ENCODE measurements at regions not wholly inside any gene's neighbourhood (a gene's known extent, or its start where the extent isn't known, plus 50 kb on each side); places are given as distances from the start of the nearest gene placed in this dataset.

- Histone ChIP-seq H3K9me3 (no peaks in the 10 kb centered on the region), H3K27me3 (no peaks in the 10 kb centered on the region), H3K36me3 (no peaks in the 10 kb centered on the region), H3K4me1 (no peaks in the 10 kb centered on the region), H3K4me3 (ENCODE audit: low read depth, low read length) (no peak overlapping the region)
- DNase-seq: no peak
- no peak for TF ChIP-seq CTCF (IDR thresholded peaks at IDR 0.05; ENCODE audit: low read depth, low read length)
These were observed 183.4 kb downstream of the HINT1 start for GRCh38 chr5:130981663-130982062.

GRCh38 chr5:130978475-130978874, 186.6 kb downstream of the HINT1 start:
- Histone ChIP-seq H3K4me3 (ENCODE audit: low read depth, low read length) (no peak overlapping the region), H3K9me3 (no peaks in the 10 kb centered on the region), H3K36me3 (no peaks in the 10 kb centered on the region), H3K27me3 (no peaks in the 10 kb centered on the region), H3K4me1 (no peaks in the 10 kb centered on the region)
- TF ChIP-seq CTCF (IDR thresholded peaks at IDR 0.05; ENCODE audit: low read depth, low read length): no peak
- DNase-seq: no peak

GRCh38 chr5:130976493-130976892, 188.6 kb downstream of the HINT1 start:
- Histone ChIP-seq H3K36me3 (no peaks in the 10 kb centered on the region), H3K27me3 (peaks cover 5% of the 10 kb centered on the region), H3K4me3 (ENCODE audit: low read depth, low read length) (no peak overlapping the region), H3K9me3 (no peaks in the 10 kb centered on the region), H3K4me1 (no peaks in the 10 kb centered on the region)
- no peak for TF ChIP-seq CTCF (IDR thresholded peaks at IDR 0.05; ENCODE audit: low read depth, low read length)
- no peak for DNase-seq

GRCh38 chr5:130975847-130976246, 189.2 kb downstream of the HINT1 start:
- TF ChIP-seq CTCF (IDR thresholded peaks at IDR 0.05; ENCODE audit: low read depth, low read length): no peak
- Histone ChIP-seq H3K4me1 (no peaks in the 10 kb centered on the region), H3K36me3 (no peaks in the 10 kb centered on the region), H3K4me3 (ENCODE audit: low read depth, low read length) (no peak overlapping the region), H3K27me3 (peaks cover 5% of the 10 kb centered on the region), H3K9me3 (no peaks in the 10 kb centered on the region)
- DNase-seq: no peak

GRCh38 chr5:130975299-130975698, 189.8 kb downstream of the HINT1 start:
- no peak for DNase-seq
- Histone ChIP-seq H3K27me3 (peaks cover 5% of the 10 kb centered on the region), H3K36me3 (no peaks in the 10 kb centered on the region), H3K4me1 (no peaks in the 10 kb centered on the region), H3K9me3 (no peaks in the 10 kb centered on the region), H3K4me3 (ENCODE audit: low read depth, low read length) (no peak overlapping the region)
- no peak for TF ChIP-seq CTCF (IDR thresholded peaks at IDR 0.05; ENCODE audit: low read depth, low read length)

- no peak for TF ChIP-seq CTCF (IDR thresholded peaks at IDR 0.05; ENCODE audit: low read depth, low read length)
- Histone ChIP-seq H3K9me3 (no peaks in the 10 kb centered on the region), H3K4me3 (ENCODE audit: low read depth, low read length) (no peak overlapping the region), H3K27me3 (peaks cover 5% of the 10 kb centered on the region), H3K36me3 (no peaks in the 10 kb centered on the region), H3K4me1 (no peaks in the 10 kb centered on the region)
- no peak for DNase-seq
These were observed 190.9 kb downstream of the HINT1 start for GRCh38 chr5:130974021-130974683.

All from BE2C (cell line).